Activated CD4-positive, alpha-beta memory T cell treated with anti-CD3 and anti-CD28 coated beads, Interleukin-2, amount 10 ng/mL, durations not matched to agents 7 days and 5 days (primary cell): ENCODE measurements at regions not wholly inside any gene's neighbourhood (a gene's known extent, or its start where the extent isn't known, plus 50 kb on each side); places are given as distances from the start of the nearest gene placed in this dataset.

ENCODE experiments used
- CTCF ChIA-PET: fragments of 350-600 bp; sonication (Branson Sonifier 250); formaldehyde crosslinking; loops from one replicate; lab custom pipeline; 2021; ENCODE audit warnings: antibody characterized with exemption, inconsistent platforms; lab: Charles Lee
- POLR2A ChIA-PET: fragments of 350-600 bp; sonication (Branson Sonifier 250); formaldehyde crosslinking; loops from one replicate; lab custom pipeline; 2021; ENCODE audit warnings: antibody characterized with exemption; lab: Charles Lee
- DNase-seq: peaks from one replicate; pipeline ENCODE4 v3.0.0-alpha.2; 2020
- H3K27ac Mint-ChIP-seq: one replicate; pipeline ENCODE4 v1.8.0; 2021; ENCODE audit warnings: mild to moderate bottlenecking, mixed read lengths
- H3K27me3 Mint-ChIP-seq: one replicate; pipeline ENCODE4 v1.8.0; 2021; ENCODE audit warnings: mixed read lengths
- H3K36me3 Mint-ChIP-seq: one replicate; pipeline ENCODE4 v1.8.0; 2021; ENCODE audit warnings: low read depth, mixed read lengths
- H3K4me1 Mint-ChIP-seq: one replicate; pipeline ENCODE4 v1.8.0; 2021; ENCODE audit warnings: mixed read lengths
- H3K4me3 Mint-ChIP-seq: one replicate; pipeline ENCODE4 v1.8.0; 2021; ENCODE audit warnings: mild to moderate bottlenecking, mixed read lengths
- H3K9me3 Mint-ChIP-seq: one replicate; pipeline ENCODE4 v1.8.0; 2021; ENCODE audit warnings: mixed read lengths

DNA sequence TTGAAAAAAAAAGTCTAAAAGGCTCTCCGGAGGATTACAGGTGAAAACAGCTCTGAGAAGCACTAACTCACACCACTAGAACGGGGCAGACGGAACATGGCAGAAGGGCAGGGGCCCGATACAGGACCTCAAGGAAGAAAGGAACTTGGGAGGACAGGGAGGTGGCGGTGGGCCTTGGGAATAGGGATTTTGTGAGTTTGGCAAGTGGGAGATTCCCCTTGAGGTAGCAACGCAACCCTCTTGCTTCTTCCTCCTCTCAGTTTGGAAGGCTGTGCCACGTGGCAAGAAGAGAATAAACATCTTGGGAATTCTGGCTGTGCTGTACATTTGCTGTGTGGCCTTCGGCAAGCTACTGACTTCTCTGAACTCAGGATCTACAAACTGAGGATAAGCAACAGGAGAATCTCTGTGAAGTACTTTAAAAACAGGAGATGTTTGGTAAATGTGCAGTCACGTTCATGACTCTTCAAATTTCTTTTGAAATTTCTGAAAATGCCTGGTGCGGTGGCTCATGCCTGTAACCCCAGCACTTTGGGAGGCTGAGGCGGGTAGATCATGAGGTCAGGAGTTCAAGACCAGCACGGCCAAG, 220.8 kb downstream of the BCAS1 start:
- H3K36me3 Mint-ChIP-seq, result no peaks in the 10 kb centered on the region
- ChIA-PET POLR2A (no interaction called here), CTCF (no interaction called here)
- no peak for DNase-seq
- no peaks in the 10 kb centered on the region for H3K27me3 Mint-ChIP-seq
- no peak overlapping the region for H3K4me3 Mint-ChIP-seq
- H3K9me3 Mint-ChIP-seq, result no peaks in the 10 kb centered on the region
- peaks cover 37% of the 10 kb centered on the region for H3K4me1 Mint-ChIP-seq
- no peak overlapping the region for H3K27ac Mint-ChIP-seq

DNA sequence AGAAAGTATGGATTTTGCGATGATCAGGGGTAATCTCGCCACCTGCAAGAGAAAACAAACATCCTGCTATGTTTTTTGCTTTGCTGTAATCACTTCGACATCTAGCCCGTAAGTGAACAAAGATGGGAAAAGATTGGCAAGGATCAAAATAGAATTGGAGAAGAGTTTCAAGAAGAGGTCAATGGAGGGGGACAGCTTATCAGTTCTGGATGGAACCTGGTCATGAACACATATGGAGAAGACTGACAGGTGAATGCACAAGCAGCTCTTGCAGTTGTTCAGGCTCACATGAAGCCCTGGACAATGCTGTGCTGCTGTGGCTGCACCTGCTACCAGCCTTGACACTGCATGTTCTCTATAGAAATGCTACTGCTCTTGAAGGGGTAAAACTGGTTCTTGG, 222.1 kb downstream of the BCAS1 start:
- Mint-ChIP-seq H3K4me1 (peaks cover 44% of the 10 kb centered on the region), H3K27ac (no peak overlapping the region), H3K36me3 (no peaks in the 10 kb centered on the region), H3K9me3 (no peaks in the 10 kb centered on the region), H3K27me3 (no peaks in the 10 kb centered on the region), H3K4me3 (no peak overlapping the region)
- ChIA-PET POLR2A (interaction anchor here (1.9 kb wide), 1 partner anchor 67 kb away, joined by 7 read pairs; no protein-coding TSS in a partner anchor), CTCF (interaction anchor here (0.5 kb wide), 1 partner anchor 67 kb away, joined by 3 read pairs; no protein-coding TSS in a partner anchor)
- no peak for DNase-seq

DNA sequence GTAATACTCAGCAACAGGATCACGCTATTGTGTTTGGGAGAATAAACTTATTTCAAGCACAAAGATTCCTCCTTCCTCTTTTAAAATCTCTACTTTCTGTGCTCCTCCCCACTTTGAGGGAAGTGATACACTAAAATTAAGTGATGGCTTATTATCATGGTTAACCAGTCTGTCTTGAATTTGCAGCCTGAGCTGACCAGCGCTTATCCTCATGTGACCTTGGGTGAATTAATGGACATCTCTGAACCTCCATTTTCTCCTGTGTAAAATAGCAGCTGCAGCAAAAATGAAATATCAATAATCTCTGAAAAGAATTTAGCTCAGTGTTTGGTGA, 222.6 kb downstream of the BCAS1 start:
- Mint-ChIP-seq H3K9me3 (no peaks in the 10 kb centered on the region), H3K27ac (no peak overlapping the region), H3K36me3 (no peaks in the 10 kb centered on the region), H3K27me3 (no peaks in the 10 kb centered on the region), H3K4me3 (no peak overlapping the region), H3K4me1 (peaks cover 48% of the 10 kb centered on the region)
- CTCF ChIA-PET, result interaction anchor here (0.5 kb wide), 1 partner anchor 68 kb away, joined by 3 read pairs; no protein-coding TSS in a partner anchor
- POLR2A ChIA-PET, result interaction anchor here (1.9 kb wide), 1 partner anchor 68 kb away, joined by 7 read pairs; no protein-coding TSS in a partner anchor
- DNase-seq, result no peak

DNA sequence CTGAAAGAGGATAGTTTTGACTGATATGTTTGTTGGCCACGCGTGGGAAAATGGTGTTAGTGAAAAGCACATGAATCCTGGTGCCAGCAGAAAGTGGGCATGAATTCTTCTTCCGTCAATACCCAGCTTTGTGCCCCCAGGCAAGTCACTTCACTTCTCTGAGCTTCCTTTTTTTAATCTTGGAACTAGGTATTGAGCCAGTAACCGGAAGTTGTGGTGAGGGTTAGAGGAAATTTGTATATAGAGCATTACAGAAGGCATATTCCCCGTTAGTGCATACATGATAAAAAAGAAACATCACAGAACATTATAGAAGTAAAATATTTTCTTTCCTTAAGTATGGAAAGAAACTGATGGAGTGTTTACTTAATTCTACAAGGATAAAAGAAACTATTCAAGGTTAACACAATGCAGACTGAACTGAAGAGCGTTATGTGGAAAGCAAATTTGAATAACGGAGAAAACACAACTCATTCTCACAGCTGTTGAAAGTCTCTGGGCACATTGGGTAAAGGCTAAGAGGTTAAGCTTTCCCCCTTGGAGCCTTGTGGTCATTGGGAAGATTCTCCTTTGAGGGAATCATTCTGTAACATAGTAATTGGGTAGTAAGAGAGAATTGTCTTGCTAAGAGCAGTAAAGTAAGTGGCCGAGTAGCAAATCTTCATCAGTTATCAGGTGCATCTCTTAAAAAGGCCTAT, 223.1 kb downstream of the BCAS1 start:
- Mint-ChIP-seq H3K4me3 (no peak overlapping the region), H3K27ac (peak overlapping the region; percentile 36), H3K27me3 (no peaks in the 10 kb centered on the region), H3K4me1 (peaks cover 53% of the 10 kb centered on the region), H3K36me3 (no peaks in the 10 kb centered on the region), H3K9me3 (no peaks in the 10 kb centered on the region)
- POLR2A ChIA-PET, result interaction anchor here (1.9 kb wide), 1 partner anchor 68 kb away, joined by 7 read pairs; no protein-coding TSS in a partner anchor
- DNase-seq, result no peak
- CTCF ChIA-PET, result interaction anchor here (0.9 kb wide), 1 partner anchor 68 kb away, joined by 3 read pairs; no protein-coding TSS in a partner anchor

DNA sequence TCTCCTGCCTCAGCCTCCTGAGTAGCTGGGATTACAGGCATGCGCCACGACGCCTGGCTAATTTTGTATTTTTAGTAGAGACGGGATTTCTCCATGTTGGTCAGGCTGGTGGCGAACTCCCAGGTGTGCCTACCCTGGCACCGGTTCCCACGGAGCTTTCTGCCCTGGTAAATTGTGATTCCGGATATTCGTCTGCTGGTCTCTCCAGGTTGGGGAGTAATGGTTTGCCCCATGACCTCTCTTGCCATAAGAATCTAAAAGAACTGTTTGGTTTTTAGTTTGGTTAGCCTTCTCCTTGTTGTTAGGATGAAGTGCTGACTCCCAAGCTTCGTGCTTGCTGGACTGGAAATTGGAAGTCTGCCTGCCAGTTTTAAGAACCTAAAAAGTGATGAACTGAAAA, 223.8 kb downstream of the BCAS1 start:
- ChIA-PET POLR2A (interaction anchor here (0.9 to 1.9 kb wide), 2 partner anchors 9 to 69 kb away, joined by 3 to 7 read pairs; no protein-coding TSS in a partner anchor), CTCF (interaction anchor here (0.9 kb wide), 1 partner anchor 69 kb away, joined by 3 read pairs; no protein-coding TSS in a partner anchor)
- peaks cover 58% of the 10 kb centered on the region for H3K4me1 Mint-ChIP-seq
- H3K36me3 Mint-ChIP-seq, result no peaks in the 10 kb centered on the region
- DNase-seq, result no peak
- no peaks in the 10 kb centered on the region for H3K27me3 Mint-ChIP-seq
- H3K9me3 Mint-ChIP-seq, result no peaks in the 10 kb centered on the region
- H3K27ac Mint-ChIP-seq, result no peak overlapping the region
- no peak overlapping the region for H3K4me3 Mint-ChIP-seq

DNA sequence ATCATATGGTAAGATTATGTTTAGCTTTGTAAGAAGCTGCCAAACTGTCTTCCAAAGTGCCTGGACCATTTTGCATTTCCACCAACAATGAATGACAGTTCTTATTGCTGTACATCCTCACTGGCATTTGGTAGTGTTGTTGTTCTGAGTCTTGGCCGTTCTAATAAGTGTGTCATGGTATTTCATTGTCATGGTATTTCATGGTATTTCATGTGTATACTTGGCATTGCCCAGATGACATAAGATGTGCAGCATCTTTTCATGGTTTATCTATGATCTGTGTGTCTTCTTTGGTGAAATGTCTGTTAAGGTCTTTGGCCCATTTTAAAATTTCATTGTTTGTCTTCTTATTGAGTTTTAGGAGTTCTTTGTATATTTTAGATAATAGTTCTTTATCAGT, 224.4 kb downstream of the BCAS1 start:
- no peaks in the 10 kb centered on the region for H3K27me3 Mint-ChIP-seq
- CTCF ChIA-PET, result interaction anchor here (0.6 to 0.7 kb wide), 2 partner anchors 264 to 298 kb away, joined by 3 read pairs; no protein-coding TSS in a partner anchor

DNA sequence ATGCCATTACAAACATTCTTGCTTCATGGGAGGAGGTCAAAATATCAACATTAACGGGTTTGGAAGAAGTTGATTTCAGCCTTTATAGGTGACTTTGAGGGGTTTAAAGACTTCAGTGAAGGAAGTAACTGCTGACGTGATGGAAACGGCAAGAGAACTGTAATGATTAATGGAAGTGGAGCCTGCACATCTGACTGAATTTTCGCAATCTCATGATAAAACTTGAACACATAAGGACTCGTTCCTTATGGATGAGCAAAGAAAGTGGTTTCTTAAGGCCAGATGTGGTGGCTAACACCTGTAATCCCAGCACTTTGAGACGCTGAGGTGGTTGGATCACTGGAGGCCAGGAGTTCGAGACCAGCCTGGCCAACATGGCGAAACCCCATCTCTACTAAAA, 226.1 kb downstream of the BCAS1 start:
- ChIA-PET POLR2A (interaction anchor here (1.7 to 1.9 kb wide), 3 partner anchors 18 to 234 kb away, joined by 5 to 20 read pairs (median 6); no protein-coding TSS in a partner anchor), CTCF (interaction anchor here (1.3 to 1.8 kb wide), 3 partner anchors 22 to 91 kb away, joined by 3 to 11 read pairs (median 9); no protein-coding TSS in a partner anchor)
- Mint-ChIP-seq H3K27me3 (no peaks in the 10 kb centered on the region), H3K36me3 (peaks cover 2% of the 10 kb centered on the region), H3K27ac (no peak overlapping the region), H3K4me3 (no peak overlapping the region), H3K4me1 (peaks cover 77% of the 10 kb centered on the region), H3K9me3 (peaks cover 2% of the 10 kb centered on the region)
- DNase-seq, result no peak

More for the DNA sequence above, 224.4 kb downstream of the BCAS1 start:
- POLR2A ChIA-PET, result interaction anchor here (0.9 kb wide), 1 partner anchor 10 kb away, joined by 3 read pairs; no protein-coding TSS in a partner anchor
- peaks cover 61% of the 10 kb centered on the region for H3K4me1 Mint-ChIP-seq
- H3K9me3 Mint-ChIP-seq, result no peaks in the 10 kb centered on the region
- DNase-seq, result no peak
- H3K36me3 Mint-ChIP-seq, result no peaks in the 10 kb centered on the region
- no peak overlapping the region for H3K4me3 Mint-ChIP-seq
- no peak overlapping the region for H3K27ac Mint-ChIP-seq

DNA sequence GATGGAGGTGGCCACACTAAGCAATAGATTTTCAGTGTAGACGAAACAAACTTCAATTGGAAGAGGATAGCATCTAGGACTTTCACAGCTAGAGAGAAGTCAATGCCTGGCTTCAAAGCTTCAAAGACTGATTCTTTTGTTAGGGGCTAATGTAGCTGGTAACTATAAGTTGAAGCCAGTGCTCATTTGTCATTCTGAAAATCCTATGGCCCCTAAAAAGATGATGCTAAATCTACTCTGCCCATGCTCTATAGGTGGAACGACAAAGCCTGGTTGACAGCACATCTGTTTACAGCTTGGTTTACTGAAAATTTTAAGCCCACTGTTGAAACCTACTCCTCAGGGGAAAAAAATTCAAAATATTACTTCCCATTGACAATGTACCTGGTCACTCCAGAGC, 226.7 kb downstream of the BCAS1 start:
- H3K36me3 Mint-ChIP-seq, result peaks cover 3% of the 10 kb centered on the region
- no peaks in the 10 kb centered on the region for H3K27me3 Mint-ChIP-seq
- H3K4me1 Mint-ChIP-seq, result peaks cover 82% of the 10 kb centered on the region
- no peak for DNase-seq
- ChIA-PET POLR2A (interaction anchor here (1.1 to 2.3 kb wide), 6 partner anchors 19 to 234 kb away, joined by 3 to 20 read pairs (median 6); no protein-coding TSS in a partner anchor), CTCF (interaction anchor here (1.3 to 1.8 kb wide), 4 partner anchors 22 to 143 kb away, joined by 3 to 11 read pairs (median 6); no protein-coding TSS in a partner anchor)
- no peak overlapping the region for H3K4me3 Mint-ChIP-seq
- H3K9me3 Mint-ChIP-seq, result peaks cover 2% of the 10 kb centered on the region
- H3K27ac Mint-ChIP-seq, result no peak overlapping the region

DNA sequence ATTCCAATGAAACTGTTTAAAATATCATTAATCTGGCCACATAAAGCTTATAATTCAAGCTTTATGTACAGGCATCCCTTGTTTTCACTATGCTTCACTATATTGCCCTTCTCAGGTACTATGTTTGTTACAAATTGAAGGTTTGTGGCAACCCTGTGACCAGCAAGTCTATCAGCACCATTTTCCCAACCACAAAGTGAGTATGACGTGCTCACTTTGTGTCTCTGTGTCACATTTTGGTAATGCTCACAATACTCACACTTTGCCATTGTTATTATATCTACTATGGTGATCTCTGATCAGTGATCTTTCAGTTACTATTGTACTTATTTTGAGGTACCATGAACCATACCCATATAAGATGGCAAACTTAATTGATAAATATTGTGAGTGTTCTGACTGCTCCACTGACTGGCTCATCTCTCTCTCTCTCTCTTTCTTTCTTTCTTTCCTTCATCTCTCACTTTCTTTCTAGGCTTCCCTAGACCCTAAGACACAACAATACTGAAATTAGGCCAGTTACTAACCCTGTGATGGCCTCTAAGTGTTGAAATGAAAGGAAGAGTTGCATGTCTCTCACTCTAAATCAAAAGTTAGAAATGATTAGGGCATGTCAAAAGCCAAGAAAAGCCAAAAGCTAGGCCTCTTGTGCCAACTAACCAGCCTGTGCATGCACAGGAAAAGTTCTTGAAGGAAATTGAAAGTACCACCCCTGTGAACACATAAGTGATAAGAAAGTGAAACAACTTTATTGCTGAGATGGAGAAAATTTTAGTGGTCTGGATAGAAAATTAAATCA, 227.9 kb downstream of the BCAS1 start:
- Mint-ChIP-seq H3K36me3 (peaks cover 3% of the 10 kb centered on the region), H3K4me3 (peak overlapping the region; percentile 31), H3K9me3 (peaks cover 2% of the 10 kb centered on the region), H3K4me1 (peaks cover 81% of the 10 kb centered on the region), H3K27ac (peak overlapping the region; percentile 96), H3K27me3 (no peaks in the 10 kb centered on the region)
- CTCF ChIA-PET, result interaction anchor here (0.7 to 3.1 kb wide), 6 partner anchors 23 to 142 kb away, joined by 3 to 13 read pairs (median 6); no protein-coding TSS in a partner anchor
- POLR2A ChIA-PET, result interaction anchor here (0.7 to 2.3 kb wide), 10 partner anchors 12 to 252 kb away, joined by 3 to 20 read pairs (median 3); no protein-coding TSS in a partner anchor
- peak; percentile 53 for DNase-seq

DNA sequence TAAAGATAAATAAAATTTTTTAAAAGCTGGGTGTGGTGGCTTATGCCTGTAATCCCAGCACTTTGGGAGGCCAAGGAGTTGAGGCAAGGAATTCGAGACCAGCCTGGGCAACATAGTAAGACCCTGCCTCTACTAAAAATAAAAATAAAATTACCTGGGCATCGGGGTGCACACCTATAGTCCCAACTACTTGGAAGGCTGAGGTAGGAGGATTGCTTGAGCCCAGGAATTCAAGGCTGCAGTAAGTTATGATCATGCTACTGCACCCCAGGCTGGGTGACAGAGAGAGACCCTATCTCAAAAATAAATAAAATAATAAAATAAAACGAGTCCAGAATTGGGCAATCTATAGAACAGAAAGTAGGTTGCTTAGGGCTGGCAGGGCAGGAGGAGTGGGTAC, 228.7 kb downstream of the BCAS1 start:
- H3K4me3 Mint-ChIP-seq, result no peak overlapping the region
- peak overlapping the region; percentile 96 for H3K27ac Mint-ChIP-seq
- ChIA-PET POLR2A (interaction anchor here (0.9 to 2.5 kb wide), 3 partner anchors 30 to 43 kb away, joined by 3 to 17 read pairs (median 11); no protein-coding TSS in a partner anchor), CTCF (interaction anchor here (3.1 kb wide), 1 partner anchor 30 kb away, joined by 13 read pairs; no protein-coding TSS in a partner anchor)
- H3K4me1 Mint-ChIP-seq, result peaks cover 79% of the 10 kb centered on the region
- H3K27me3 Mint-ChIP-seq, result no peaks in the 10 kb centered on the region
- peaks cover 6% of the 10 kb centered on the region for H3K36me3 Mint-ChIP-seq
- DNase-seq, result no peak
- peaks cover 8% of the 10 kb centered on the region for H3K9me3 Mint-ChIP-seq

DNA sequence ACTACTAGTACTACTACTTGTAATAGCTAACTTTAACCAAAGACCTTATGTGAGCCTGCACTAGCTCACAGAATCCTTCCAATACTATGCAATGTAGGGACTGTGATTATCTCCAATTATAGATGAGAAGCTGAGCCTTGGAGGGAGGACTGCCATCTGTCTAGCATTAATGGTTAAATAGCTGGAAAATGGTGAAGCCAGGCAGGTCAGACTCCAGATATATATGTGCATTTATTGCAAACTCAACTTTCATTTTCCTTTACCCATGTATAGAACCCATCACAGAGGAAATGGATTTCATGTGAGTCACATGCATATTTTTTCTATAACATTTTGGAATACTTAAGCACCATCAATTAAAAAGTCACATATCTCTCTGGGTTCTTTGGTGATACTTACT, 229.9 kb downstream of the BCAS1 start:
- peaks cover 6% of the 10 kb centered on the region for H3K36me3 Mint-ChIP-seq
- POLR2A ChIA-PET, result interaction anchor here (0.8 to 2.5 kb wide), 10 partner anchors 10 to 261 kb away, joined by 3 to 17 read pairs (median 7); no protein-coding TSS in a partner anchor
- peaks cover 74% of the 10 kb centered on the region for H3K4me1 Mint-ChIP-seq
- CTCF ChIA-PET, result interaction anchor here (1.1 to 3.1 kb wide), 4 partner anchors 13 to 102 kb away, joined by 3 to 13 read pairs (median 8); no protein-coding TSS in a partner anchor
- peak overlapping the region; percentile 89 for H3K27ac Mint-ChIP-seq
- peaks cover 8% of the 10 kb centered on the region for H3K9me3 Mint-ChIP-seq
- DNase-seq, result no peak
- no peaks in the 10 kb centered on the region for H3K27me3 Mint-ChIP-seq
- H3K4me3 Mint-ChIP-seq, result no peak overlapping the region
